GM19238 (cell line): ENCODE measurements at regions not wholly inside any gene's neighbourhood (a gene's known extent, or its start where the extent isn't known, plus 50 kb on each side); places are given as distances from the start of the nearest gene placed in this dataset.

Experiments used
- DNase-seq: peaks from one replicate; pipeline ENCODE4 v3.0.0; 2011; ENCODE audit warnings: low spot score; ENCODE audit not compliant: insufficient read length

DNA sequence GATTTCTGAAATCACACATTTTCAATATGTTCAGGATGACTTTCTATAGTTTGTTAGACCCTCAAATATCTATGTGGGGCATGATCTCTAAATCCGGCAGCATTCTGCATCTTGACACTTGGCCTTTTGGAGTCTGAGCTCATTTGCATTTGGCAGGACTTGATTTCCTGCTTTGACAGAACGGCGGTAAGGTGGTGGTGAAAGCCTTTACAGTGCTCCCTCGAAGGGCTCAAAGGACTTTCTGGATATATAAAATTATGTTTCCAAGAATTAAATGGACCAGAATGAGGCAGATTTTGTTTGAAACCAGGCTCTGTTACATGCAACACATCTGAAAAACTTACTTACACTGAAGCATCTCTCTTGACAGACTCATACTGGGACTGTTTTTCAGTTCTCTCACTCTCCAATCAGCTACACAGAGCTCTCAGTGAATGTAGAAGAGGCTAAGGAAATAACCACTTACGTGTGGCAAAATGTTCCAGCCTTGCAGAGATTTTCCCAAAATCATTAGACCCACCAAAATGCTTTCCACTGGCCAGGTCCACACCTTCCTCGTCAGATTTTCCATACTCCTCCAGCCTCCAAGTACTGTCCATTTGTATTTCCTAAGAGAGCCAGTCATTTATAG, 207.2 kb downstream of the SPRY2 start:
- DNase-seq: no peak

DNA sequence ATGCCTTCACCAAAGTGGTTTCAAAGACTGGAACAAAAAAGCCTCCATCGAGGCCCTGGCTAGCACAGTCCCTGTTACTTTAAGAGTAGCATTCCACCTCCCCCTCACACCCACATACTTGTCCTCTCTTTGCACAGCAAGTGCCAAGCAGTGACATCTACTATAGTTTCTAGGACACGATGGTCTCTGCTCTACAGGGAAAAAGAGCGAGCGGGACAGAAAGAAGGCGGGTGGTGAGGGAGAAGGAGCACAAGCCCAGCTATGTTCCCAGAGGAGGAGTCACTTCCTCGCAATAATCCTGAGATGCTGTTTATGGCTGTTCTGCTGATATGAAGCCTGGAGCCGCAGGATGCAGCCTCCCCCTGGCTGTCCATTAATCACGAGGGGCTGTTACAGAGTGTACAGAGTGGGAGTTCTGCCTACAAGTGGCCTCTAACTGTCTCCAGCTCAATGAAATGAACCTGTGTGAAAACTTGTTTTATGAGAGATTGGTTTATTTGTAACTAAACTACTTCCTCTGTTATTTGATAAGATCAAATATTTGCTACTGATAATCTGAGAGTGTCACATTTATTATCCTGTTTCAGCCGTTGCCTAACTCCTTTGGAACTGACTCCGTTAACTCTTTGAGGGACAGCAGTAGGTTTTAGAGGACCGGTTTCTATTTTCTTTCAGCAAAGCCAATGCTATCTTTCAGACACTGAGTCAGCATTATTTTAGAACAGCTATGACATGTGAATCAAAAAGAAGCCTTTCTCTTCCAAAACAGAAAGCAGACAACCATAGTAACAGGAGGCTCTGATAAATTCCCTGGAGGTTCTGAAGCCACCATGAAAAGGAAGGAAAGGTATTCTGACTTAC, 208.0 kb downstream of the SPRY2 start:
- no peak for DNase-seq

DNA sequence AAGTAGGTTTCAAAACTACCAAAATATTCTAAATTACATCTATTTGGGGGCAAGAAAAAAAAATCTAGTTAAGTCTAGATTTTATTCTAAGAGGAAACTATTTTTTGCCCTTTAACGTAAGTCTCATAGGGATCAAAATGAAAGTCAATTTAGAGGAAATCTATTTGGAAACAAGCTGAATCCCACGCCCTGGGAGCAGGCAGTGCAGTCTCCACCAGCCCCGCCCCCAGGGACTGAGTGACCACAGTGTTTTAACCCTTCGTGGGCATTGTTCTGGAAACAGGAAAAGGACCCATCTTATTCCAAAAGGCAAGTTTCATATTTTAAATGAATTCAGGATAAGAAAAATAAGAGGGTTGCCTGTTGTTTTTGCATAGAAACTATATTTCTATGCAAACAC, 209.7 kb downstream of the SPRY2 start:
- DNase-seq: no peak

DNA sequence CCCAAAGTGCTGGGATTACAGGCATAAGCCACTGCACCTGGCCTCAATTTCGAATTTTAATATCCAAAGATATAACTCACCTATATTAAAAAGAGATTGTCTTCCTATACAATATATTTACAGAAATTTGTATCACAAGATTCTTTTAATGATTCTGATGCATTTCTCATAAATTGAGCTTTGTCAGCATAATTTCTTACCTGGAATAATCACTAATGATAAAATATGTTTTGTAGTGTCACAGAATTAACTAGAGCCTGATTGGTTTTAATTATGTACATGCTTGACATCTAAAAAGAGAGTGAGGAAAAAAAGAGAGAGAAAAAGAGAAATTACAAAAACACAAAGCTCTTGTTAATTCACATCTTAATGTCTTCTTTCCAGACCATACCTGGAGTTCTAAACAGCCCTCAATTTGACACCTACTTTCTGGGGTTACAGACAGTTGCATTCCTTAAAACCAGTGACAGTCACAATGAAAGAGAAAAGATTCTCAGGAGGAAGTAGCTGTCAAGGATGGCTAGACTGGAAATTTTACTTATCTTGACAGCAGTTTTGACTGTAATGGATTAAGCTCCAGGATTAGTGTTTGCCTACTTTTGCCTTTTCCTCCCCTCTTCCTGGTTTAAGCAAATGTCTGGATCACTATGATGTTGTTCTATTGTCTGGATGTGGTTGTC, 214.4 kb downstream of the SPRY2 start:
- DNase-seq: no peak

DNA sequence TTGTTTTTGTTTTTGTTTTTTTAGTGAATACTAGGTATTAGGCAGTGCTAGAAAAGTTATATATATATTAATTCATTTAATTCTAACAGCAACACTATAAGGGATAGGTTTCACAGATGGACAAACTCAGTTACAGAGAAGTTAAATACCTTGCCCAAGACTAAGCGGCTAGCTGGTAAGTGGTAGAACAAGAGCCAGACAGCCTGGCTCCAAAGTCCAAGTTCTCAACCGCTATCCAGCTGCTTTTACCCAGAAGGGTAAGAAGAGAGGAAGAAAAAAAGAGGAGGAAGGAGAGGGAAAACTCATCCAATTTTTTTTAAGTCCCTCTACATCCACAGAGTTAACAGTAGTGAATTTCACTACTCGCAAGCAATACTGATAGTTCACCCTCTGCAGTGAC, 217.0 kb downstream of the SPRY2 start:
- no peak for DNase-seq

DNA sequence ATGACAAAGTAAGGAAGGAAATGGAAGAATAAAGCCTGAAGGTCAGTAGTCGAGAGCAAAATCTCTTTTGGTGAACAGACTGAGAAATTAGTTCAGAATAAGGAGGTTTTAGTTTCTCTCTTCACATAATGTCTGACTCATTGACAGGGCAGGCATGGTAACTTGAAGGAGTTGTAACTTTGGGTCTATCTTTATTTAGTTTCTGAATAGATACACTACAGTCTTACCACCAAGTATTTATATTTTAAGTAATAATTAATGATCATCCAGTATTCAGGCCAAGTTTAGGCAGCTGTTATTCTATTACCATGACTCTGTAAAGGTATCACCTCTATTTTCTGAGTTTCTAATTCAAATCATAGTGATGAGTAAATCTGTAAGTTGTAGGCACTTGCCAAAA, 219.9 kb downstream of the SPRY2 start:
- DNase-seq: no peak

DNA sequence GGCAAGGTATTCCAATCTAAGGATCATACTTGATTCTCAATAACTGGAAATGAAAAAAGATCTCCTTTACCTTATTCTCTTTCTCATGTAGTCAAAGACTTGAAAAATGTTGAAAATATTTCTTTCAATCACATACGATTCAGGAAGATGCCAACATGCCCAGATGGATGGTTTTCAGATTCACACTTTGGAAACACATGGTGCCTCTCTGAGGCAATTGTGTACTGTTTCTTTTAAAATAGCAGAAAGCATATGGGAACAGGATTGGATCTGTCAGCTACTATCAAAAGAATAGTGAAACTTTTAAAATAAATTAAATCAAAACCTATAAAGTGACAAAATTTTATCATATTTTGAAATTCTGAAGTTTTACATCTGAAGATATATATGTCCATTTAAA, 222.4 kb downstream of the SPRY2 start:
- no peak for DNase-seq

DNA sequence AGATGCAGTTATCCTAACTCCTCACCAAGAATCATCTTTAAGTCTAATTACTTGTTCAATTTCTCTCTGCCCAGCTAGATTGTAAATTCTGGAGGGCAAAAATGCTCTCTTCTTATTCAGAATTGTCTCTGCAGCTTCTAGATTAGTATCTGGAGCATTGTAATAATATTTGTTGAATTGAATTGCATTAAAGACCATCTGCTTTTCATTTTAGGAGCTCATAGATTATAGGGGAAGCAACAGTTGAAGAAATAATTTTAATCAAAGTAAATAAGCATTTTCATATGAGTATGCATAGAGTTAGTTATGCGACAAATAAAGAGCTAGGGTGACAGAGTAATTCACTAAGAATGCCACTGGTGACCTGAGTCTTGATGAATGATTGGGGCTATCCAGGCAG, 222.8 kb downstream of the SPRY2 start:
- DNase-seq: no peak

DNA sequence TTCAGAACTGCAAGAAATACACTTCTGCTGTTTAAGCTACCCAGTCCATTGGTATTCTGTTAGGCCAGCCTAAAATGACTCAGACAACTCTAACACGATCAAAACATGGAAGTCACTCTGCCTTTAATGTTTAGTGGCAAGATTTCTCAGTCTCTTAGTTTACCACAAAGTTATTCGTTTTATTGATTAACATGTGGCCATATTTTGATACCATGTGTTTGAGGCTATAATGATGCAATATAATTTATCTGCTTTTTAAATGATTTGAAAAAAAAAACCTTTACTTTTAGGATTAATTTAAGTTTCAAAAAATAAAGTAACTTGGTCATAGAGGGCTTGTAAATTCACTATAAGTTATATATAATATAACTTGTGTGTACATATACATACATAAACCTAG, 223.4 kb downstream of the SPRY2 start:
- no peak for DNase-seq

DNA sequence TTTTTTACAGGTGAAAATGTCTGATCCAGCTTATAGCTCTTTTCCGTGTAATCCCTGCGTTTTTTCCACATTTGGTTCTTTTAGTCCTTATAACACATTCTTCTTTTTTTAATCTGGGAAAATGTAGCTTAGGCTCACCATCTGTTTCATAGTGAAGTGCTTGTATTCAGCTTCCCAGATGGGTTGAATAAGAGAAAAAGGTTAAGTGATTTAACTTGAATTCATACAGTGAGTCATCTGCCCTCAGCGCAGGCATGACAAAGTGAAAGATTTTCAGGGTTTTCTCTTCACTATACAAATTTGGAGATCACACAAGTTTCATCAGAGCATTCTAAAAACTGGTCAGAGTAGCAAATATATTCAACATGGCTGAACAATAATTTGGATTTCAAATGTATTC, 224.8 kb downstream of the SPRY2 start:
- no peak for DNase-seq

DNA sequence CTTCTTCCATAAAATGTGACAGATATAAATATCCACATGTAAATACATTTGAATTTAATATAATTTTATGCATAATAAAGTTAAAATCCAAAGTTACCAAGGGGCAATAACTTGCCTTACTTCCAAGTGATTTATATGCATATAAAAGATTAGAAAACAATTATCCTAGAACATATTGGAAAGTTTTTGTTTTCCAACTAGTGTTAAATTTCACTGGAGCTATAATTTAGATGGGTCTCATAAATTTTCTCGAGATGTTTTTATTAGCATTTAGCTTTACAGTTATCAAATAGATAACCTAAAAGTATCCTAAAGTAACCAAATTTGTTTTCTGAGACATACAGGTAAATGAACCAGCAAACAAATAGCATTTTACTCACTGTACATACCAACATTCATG, 225.3 kb downstream of the SPRY2 start:
- no peak for DNase-seq

DNA sequence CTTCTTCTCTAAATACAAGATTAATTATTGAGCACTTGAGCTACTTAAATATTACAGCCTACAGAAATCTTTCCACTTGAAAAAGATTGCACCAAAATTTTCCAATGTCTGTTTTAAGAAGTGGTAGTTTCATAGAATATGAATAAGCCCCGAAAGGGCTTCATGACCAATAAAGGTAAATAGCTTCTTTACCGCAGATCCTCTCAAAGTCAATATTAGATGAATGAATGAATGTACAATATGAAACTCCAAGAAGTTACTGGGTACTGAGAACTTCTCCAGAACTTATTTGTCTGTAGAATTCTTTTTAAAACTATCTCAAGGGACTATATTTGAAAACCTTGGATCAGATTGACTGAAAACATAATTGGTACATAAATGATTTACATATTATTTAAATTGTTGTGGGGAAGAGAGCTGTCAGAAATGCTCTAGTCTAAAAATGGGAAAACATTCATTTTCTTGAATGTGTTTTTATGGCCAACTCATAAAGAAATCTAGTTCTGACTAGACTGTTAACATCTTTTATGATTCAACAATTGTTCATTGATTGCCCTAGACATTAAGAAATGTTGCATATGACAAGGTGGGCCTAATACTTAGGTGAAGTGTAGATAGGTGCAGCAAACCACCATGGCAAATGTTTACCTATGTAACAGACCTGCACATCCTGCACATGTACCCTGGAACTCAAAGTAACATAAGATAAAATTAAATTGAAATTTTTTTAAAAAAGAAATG, 227.0 kb downstream of the SPRY2 start:
- no peak for DNase-seq

DNA sequence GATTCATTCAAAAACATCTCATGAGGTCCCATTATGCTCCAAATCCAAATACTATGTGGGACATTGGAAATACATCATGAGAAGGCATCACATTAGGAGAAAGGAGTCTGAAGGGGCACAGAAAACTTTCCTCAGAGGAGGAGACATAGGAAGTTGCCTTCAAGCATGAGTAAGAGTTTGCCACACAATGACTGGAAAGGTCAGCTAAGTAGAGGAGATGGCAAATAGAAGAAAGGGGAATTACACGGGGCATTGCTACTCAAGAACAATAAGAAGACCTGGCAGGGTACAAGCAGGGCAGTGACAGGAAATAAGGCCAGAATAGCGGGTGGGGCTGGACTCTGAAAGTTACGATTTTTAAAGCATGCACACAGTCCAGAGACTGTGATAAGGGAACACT, 231.6 kb downstream of the SPRY2 start:
- no peak for DNase-seq

DNA sequence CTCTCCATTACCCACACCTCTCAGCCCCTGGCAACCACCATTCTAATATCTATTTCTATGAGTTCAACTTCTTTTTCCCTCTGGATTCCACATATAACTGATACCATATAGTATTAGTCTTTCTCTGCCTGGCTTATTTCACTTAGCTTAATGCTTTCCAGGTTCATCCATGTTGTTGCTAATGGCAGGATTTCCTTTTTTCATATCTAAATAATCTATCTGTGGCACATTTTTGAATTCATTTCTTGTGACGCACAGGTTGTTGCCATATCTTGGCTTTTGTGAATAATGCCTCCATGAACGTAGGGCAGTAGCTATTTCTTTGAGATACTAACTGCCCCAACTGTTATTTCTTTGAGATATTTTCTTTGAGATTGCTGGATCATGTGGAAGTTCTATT, 235.6 kb downstream of the SPRY2 start:
- no peak for DNase-seq

DNA sequence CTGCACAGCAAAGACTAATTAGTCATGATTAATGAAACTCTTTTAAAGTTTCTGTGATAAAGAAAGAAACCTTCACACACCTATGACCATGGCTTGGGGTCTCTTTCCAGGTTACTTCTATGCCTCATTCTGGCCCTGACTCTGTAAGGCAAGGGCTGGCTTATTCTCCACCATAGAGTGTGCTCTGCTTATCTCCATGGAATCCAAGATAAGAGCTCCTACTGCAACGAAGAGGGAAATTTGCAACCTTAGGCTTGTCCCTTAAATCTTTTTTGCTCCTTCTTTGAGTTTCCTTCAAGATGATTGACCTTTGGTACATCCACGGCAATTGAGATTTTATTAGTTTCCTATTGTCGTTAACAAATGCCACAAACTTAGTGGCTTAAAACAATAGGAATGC, 239.9 kb downstream of the SPRY2 start:
- no peak for DNase-seq

DNA sequence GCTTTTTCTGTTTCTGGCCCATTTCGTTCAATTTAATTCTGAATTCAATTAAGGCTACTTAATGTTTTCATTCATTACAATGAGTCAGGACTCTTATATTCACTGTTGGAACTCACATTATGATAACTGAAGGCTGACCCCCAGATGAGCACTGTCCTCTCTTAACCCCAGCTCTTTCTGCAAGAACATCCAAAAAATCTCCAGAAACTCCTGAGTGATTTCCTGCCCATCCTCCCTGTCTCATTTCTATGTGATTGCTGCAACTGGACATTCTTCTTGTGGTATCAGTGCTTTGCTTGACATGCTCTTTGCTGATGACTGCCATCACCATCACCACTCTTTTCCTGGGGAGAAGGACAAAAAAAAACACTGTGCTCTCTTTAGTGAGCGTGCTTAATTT, 240.3 kb downstream of the SPRY2 start:
- no peak for DNase-seq

DNA sequence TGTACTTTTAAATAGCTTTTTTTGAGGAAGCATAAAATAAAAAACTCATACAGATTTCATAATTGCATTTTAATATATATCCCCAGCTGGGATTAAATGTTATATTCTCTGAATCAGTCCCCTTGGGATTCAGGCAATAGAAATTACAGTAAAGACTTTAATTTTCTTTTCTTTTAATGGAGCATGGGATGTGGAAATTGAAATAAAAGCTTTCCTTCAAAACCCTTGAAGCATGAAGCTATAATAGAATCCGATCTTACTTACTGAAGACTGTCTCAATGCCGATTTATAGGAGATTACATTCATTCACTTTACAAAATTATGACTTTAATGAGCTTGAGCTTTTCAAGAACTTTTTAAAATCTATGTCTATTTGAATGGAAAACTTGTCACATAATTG, 243.4 kb downstream of the SPRY2 start:
- no peak for DNase-seq

DNA sequence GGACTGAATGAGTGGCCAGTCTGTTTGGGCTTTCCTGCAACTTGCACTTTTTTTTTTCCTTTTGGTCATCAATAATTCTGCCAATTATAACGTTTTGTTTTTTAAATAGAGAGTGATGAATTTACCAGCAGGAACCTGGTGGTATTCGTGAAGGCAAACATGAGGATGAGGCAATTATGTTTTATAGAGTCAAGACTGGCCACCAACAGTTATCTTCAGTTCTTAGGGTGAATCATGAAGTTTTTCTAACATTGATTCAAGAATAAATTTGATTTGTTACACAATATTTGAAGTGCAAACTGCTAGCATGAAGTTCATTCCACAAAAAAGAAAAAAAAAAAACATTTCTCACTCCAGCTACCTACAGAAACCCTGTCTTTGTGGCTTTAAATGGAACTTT, 244.5 kb downstream of the SPRY2 start:
- no peak for DNase-seq

DNA sequence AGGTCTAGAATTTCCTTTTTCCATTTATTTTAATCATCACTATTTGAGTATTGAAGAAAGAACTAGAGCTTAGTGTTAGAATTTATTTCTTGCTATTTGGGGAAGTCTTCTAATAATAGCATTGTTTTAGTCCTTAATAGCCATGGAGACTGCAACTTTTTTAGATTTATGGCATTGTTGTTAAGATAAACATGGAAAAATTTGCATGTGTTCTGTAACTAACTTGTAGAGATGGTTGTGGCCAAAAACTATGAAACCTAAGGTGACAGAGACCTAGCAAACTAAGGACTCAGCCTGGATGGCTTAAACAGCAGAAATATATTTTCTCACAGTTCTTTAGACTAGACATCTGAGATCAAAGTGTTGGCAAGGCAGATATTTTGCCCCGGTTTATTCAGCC, 246.4 kb downstream of the SPRY2 start:
- DNase-seq: no peak

DNA sequence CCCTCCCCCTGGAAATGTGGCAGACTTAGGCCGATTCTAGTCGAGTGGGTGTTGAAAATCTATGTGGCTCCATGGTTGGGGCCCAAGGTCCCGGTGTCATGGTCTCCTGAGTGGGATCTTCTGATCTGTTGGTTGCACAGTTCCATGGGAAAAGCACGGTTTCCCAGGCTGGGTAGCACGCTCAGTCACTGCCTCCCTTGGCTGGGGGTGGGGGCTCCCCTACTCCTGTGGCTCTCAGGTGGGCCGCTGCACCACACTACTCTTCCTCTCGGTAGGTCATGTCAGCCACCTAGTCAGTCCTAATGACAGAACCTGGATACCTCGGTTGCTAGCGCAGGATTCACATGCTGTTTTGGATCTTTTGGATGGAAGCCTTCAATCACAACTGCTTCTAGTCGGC, 247.0 kb downstream of the SPRY2 start:
- no peak for DNase-seq

DNA sequence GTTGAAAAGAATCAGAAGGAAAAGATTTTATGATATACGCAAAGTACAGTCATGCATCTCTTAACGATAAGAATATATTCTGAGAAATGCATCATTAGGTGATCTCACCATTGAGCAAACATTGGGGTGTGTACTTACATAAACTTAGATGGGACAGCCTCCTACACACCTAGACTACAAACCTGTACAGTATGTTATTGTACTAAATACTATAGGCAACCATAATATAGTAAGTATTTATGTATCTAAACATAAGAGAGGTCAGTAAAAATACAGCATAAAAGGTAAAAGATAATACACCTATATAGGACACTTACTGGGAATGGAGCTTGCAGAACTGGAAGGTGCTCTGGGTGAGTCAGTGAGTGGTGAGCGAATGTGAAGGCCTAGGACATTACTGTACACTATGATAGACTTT, 254.6 kb downstream of the SPRY2 start:
- no peak for DNase-seq
